Activated naive CD8-positive, alpha-beta T cell treated with anti-CD3 and anti-CD28 coated beads, Interleukin-2, amount 10 ng/mL, durations not matched to agents 7 days and 5 days (primary cell): ENCODE measurements at regions not wholly inside any gene's neighbourhood (a gene's known extent, or its start where the extent isn't known, plus 50 kb on each side); places are given as distances from the start of the nearest gene placed in this dataset.

ENCODE experiments used
- ATAC-seq: fragments of 150-1000 bp; cut with Tn5 transposase; one replicate; pipeline ENCODE4 v1.10.0; 2021; ENCODE audit warnings: low read depth, moderate library complexity
- POLR2A ChIA-PET: fragments of 350-600 bp; sonication (Branson Sonifier 250); formaldehyde crosslinking; loops from one replicate; lab custom pipeline; 2021; ENCODE audit warnings: antibody characterized with exemption; lab: Charles Lee
- DNase-seq: peaks from one replicate; pipeline ENCODE4 v3.0.0; 2021
- H3K27ac Mint-ChIP-seq: one replicate; pipeline ENCODE4 v1.8.0; 2022; ENCODE audit warnings: mild to moderate bottlenecking, mixed read lengths
- H3K27me3 Mint-ChIP-seq: one replicate; pipeline ENCODE4 v1.8.0; 2022; ENCODE audit warnings: mild to moderate bottlenecking, moderate library complexity, mixed read lengths
- H3K36me3 Mint-ChIP-seq: one replicate; pipeline ENCODE4 v1.8.0; 2021; ENCODE audit warnings: mild to moderate bottlenecking, mixed read lengths
- H3K4me1 Mint-ChIP-seq: one replicate; pipeline ENCODE4 v1.8.0; 2021; ENCODE audit warnings: mixed read lengths
- H3K4me3 Mint-ChIP-seq: one replicate; pipeline ENCODE4 v1.8.0; 2022; ENCODE audit warnings: mild to moderate bottlenecking, moderate library complexity, mixed read lengths
- H3K9me3 Mint-ChIP-seq: one replicate; pipeline ENCODE4 v1.8.0; 2021; ENCODE audit warnings: mixed read lengths

DNA sequence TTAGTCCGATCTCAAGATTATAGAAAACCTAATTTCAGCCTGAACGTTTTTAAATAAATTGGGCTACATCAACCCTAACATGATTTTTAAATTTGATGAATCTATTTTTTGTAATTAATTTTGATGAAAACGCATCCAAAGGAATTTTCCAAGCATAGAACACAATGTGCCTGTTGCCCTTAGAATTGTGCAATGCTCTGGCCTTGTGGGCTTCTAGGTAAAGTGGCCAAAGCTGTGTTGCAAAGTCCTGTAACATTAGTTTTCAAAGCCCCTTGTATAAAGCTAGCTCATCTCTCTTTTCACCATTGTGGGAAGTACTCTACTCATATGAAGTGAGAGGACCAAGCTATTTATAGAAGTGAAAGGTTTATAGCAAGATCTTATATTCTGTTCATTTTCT lies 138.4 kb upstream of the PRPS1L1 start:
- H3K4me1 Mint-ChIP-seq = no peaks in the 10 kb centered on the region
- H3K27me3 Mint-ChIP-seq = no peaks in the 10 kb centered on the region
- no peak overlapping the region for H3K27ac Mint-ChIP-seq
- ATAC-seq = no peak
- no peak overlapping the region for H3K4me3 Mint-ChIP-seq
- no peaks in the 10 kb centered on the region for H3K36me3 Mint-ChIP-seq
- H3K9me3 Mint-ChIP-seq = no peaks in the 10 kb centered on the region
- DNase-seq = no peak
- POLR2A ChIA-PET = no interaction called here

DNA sequence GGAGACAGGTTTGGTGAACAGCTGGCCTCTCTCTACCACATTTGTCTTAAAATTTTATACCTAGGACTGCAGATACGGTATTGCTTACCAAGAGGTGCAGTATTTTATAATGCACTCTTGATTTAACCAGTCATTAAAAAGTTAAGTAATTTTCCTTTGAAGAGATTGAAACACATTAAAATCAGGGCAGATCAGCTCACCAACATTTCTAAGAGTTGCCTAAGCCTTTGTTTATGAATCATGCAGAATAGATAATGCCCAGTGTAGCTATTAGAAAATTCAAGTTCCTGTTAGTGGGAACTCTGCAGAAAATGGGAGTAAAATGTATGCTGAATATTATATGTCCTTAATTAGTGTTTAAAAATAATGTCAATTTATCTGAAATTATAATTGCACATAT lies 140.2 kb upstream of the PRPS1L1 start:
- Mint-ChIP-seq H3K27ac (no peak overlapping the region), H3K9me3 (no peaks in the 10 kb centered on the region), H3K27me3 (no peaks in the 10 kb centered on the region), H3K4me3 (no peak overlapping the region), H3K36me3 (no peaks in the 10 kb centered on the region), H3K4me1 (no peaks in the 10 kb centered on the region)
- POLR2A ChIA-PET = no interaction called here
- ATAC-seq (no peak), DNase-seq (no peak)

DNA sequence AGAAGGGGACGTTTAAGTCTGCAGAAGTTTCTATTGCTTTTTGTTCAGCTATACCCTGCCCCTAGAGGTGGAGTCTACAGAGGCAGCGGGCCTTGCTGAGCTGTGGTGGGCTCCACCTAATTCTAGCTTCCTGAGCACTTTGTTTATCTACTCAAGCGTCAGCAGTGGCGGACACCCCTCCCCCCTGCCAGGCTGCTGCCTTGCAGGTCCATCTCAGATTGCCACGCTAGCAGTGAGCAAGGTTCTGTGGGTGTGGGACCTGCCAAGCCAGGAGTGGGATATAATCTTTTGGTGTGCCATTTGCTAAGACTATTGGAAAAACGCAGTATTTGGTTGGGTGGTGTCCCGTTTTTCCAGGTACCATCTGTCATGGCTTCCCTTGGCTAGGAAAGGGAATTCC lies 147.3 kb upstream of the PRPS1L1 start:
- H3K36me3 Mint-ChIP-seq = no peaks in the 10 kb centered on the region
- no peak overlapping the region for H3K27ac Mint-ChIP-seq
- no peak for DNase-seq

DNA sequence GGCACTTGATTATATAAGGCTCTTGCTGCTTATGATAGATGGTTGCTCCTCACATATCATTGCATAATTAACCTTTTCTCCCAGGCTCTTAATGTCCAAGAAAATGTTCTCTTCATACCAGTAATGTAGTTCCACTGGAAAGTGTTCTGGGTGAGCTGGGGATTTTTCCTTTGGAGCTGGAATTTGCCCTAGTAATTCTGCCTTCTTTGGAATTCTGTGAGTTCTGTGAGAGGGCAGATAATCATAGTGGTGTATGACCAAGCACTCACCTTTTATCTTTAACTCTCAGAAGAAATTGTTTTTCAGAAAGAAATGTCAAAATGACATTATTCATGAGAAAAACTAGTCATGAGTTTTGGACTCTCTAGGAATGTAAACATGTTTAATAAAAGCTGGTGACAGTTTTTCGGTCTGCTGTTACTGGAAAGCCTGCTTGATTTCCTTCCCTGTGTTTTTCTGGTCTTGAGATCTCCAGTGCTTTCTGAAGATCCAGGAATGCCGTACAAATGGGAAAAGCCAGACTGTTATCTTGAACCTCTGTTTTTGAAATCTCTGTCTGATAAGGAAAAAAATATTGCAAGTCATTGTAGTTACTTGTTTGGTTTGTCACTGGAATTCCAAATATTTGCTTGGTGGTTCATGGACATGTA lies 148.3 kb upstream of the PRPS1L1 start:
- H3K4me3 Mint-ChIP-seq = no peak overlapping the region
- POLR2A ChIA-PET = no interaction called here
- H3K4me1 Mint-ChIP-seq = peaks cover 2% of the 10 kb centered on the region
- no peaks in the 10 kb centered on the region for H3K9me3 Mint-ChIP-seq
- ATAC-seq = no peak
- no peak for DNase-seq
- peaks cover 1% of the 10 kb centered on the region for H3K27me3 Mint-ChIP-seq
- no peak overlapping the region for H3K27ac Mint-ChIP-seq
- no peaks in the 10 kb centered on the region for H3K36me3 Mint-ChIP-seq

More for the DNA sequence above, 147.3 kb upstream of the PRPS1L1 start:
- Mint-ChIP-seq H3K9me3 (no peaks in the 10 kb centered on the region), H3K4me3 (no peak overlapping the region), H3K4me1 (peaks cover 2% of the 10 kb centered on the region), H3K27me3 (no peaks in the 10 kb centered on the region)
- POLR2A ChIA-PET = no interaction called here
- ATAC-seq = no peak

DNA sequence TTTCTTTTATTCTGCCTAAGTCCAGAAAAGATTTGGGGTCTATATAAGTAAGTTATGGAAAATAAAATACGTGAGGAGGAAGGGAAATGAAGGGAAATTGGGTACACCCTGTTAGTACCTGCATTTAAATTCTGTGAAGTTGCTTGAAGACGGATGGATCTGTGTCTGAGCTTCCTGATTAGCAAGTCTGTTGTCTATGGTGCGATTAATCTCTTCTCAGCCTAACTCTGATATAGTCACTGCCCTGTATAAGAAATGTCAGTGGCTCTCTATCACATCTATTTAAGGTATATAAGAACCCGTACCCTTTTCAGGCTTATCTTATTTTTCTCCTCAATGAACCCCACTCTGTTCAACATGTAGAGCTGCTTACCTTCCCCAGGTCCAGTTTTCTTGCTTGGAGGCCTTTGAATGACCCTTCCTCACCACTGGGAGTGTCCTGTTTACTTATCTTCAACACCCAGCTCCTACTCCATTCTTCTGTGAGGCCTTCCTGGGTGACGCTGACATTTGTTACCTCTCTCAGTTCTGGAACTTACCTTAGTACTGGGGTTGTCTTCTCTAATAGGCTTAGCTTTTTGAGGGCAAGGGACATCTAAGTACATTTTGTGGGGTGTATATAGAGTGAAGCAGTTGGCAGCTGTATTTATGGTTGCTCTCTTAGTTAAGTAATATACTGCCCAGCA lies 149.6 kb upstream of the PRPS1L1 start:
- no peak for DNase-seq
- Mint-ChIP-seq H3K36me3 (no peaks in the 10 kb centered on the region), H3K9me3 (no peaks in the 10 kb centered on the region), H3K27me3 (peaks cover 2% of the 10 kb centered on the region), H3K4me1 (peaks cover 2% of the 10 kb centered on the region), H3K27ac (no peak overlapping the region), H3K4me3 (no peak overlapping the region)
- ATAC-seq = no peak
- POLR2A ChIA-PET = no interaction called here

DNA sequence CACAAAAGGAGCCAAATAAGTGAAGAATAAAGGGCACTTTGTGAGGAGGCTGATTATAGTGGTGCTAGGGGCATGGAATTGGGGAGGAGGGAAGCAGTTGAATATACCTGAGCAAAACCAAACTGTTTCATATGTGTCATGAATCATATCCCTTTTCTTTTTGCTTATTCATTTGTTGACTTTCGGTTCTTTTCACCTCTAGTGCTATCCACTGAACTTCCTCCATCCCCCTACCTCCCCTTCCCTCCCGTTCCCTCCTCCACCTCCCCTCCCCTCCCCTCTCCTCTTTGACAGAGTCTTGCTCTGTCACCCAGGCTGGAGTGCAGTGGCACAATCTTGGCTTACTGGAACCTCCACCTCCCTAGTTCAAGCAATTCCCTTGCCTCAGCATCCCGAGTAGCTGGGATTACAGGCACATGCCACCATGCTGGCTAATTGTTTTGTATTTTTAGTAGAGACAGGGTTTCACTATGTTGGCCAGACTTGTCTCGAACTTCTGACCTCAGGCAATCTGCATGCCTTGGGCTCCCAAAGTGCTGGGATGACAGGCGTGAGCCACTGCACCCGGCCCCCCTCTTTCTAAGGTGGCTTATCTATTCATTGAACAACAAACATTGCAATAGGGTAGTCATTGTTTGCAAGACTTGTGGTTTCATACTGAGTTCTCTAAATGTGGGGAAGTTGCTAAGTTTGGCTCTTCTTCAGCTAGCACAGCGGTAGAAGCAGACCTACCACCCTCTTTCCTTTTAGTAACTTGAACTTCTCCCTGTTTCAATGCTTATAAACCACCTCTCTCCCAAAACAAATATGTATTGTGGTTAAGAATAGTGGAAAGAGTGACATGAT lies 150.4 kb upstream of the PRPS1L1 start:
- H3K9me3 Mint-ChIP-seq = no peaks in the 10 kb centered on the region
- no peaks in the 10 kb centered on the region for H3K36me3 Mint-ChIP-seq
- no peak overlapping the region for H3K4me3 Mint-ChIP-seq
- H3K27ac Mint-ChIP-seq = no peak overlapping the region
- ATAC-seq (no peak), DNase-seq (no peak)
- peaks cover 2% of the 10 kb centered on the region for H3K4me1 Mint-ChIP-seq
- H3K27me3 Mint-ChIP-seq = peaks cover 2% of the 10 kb centered on the region
- POLR2A ChIA-PET = no interaction called here

DNA sequence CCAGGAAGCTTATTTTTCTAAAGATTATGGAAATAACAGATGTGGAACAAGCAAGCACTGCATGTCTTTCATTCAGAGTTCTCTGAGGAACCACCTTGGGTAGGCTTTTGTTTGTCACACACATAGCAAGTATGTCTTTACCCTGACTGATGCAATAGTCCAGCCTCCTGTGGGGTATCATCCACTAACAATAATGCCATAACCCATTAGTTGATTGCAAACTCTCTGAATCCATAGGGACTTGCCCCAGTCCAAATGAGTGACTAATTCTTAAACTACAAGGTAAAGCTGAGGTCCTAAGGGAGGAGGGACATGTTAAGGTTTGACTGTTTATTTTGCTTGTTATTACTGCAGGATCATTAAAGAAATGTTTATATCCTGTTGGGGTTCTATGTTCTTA lies 151.4 kb upstream of the PRPS1L1 start:
- H3K4me1 Mint-ChIP-seq = peaks cover 2% of the 10 kb centered on the region
- H3K27me3 Mint-ChIP-seq = peaks cover 2% of the 10 kb centered on the region
- no peak overlapping the region for H3K27ac Mint-ChIP-seq
- DNase-seq (no peak), ATAC-seq (no peak)
- no peaks in the 10 kb centered on the region for H3K9me3 Mint-ChIP-seq
- POLR2A ChIA-PET = no interaction called here
- H3K36me3 Mint-ChIP-seq = no peaks in the 10 kb centered on the region
- H3K4me3 Mint-ChIP-seq = no peak overlapping the region

DNA sequence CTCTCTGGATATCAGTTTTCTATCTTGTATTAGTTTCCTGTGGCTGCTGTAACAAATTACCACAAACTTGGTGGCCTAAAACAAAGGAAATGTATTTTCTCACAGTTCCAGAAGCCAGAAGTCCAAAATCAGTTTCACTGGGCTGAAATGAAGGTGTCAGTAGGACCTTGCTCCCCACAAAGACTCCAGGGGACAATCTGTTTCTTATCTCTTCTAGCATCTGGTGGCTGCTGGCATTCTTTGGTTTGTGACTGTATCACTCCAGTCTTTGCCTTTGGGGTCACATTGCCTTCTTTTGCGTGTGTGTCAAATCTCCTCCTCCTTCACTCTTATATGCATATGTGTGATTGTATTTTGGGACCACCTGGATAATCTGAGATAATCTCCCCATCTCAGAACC lies 153.0 kb upstream of the PRPS1L1 start:
- no peak for DNase-seq
- no peaks in the 10 kb centered on the region for H3K36me3 Mint-ChIP-seq
- peaks cover 2% of the 10 kb centered on the region for H3K4me1 Mint-ChIP-seq
- H3K9me3 Mint-ChIP-seq = no peaks in the 10 kb centered on the region
- no peak overlapping the region for H3K27ac Mint-ChIP-seq
- ATAC-seq = no peak
- H3K27me3 Mint-ChIP-seq = peaks cover 2% of the 10 kb centered on the region
- POLR2A ChIA-PET = no interaction called here
- H3K4me3 Mint-ChIP-seq = no peak overlapping the region

DNA sequence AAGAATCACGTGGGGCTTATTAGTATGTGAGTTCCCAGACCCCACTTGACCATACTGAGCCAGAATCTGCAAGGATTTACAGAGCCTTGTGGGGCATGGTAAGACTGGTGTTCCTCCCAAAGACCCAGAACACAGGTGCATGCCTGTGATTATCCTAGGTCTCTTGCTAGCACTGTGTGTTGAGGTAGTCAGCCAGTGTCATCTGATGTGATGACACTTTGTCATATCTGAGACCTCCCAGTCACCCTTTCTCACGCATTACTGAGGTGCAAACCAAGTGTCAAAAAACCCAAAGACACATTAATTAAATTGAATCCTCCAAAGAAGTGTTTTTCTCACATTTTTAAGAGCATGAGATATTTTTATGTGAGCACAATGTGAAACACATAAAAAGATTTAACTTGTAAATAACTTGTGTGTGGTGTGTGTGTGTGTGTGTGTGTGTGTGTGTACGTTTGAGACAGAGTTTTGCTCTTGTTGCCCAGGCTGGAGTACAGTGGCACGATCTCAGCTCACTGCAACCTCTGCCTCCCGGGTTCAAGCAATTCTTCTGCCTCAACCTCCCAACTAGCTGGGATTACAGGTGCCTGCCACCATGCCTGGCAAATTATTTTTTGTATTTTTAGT lies 162.0 kb upstream of the PRPS1L1 start:
- Mint-ChIP-seq H3K27ac (no peak overlapping the region), H3K9me3 (peaks cover 2% of the 10 kb centered on the region), H3K27me3 (peaks cover 2% of the 10 kb centered on the region), H3K4me1 (no peaks in the 10 kb centered on the region), H3K4me3 (no peak overlapping the region), H3K36me3 (no peaks in the 10 kb centered on the region)
- DNase-seq (no peak), ATAC-seq (no peak)
- POLR2A ChIA-PET = no interaction called here

DNA sequence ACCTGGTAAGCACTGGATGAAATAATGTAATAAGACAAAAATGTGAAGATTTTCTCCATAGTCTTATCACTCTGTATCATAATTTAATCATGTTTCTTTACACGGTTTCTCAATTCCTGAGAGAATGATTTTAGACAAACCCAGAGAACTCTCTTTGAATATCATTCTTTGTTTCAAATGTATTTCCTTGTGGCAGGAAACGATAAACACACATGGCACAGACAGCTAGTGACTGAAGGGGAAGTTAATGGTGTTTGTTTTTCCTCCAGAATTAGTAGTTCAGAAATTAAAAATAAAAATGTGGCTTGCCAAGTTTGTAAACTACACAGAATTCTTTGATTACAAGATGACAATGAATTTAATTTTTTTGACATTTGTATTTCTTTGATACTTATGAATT lies 163.7 kb upstream of the PRPS1L1 start:
- Mint-ChIP-seq H3K4me3 (no peak overlapping the region), H3K27ac (no peak overlapping the region), H3K36me3 (no peaks in the 10 kb centered on the region), H3K9me3 (peaks cover 2% of the 10 kb centered on the region), H3K27me3 (no peaks in the 10 kb centered on the region), H3K4me1 (no peaks in the 10 kb centered on the region)
- ATAC-seq = no peak
- no peak for DNase-seq
- POLR2A ChIA-PET = no interaction called here

DNA sequence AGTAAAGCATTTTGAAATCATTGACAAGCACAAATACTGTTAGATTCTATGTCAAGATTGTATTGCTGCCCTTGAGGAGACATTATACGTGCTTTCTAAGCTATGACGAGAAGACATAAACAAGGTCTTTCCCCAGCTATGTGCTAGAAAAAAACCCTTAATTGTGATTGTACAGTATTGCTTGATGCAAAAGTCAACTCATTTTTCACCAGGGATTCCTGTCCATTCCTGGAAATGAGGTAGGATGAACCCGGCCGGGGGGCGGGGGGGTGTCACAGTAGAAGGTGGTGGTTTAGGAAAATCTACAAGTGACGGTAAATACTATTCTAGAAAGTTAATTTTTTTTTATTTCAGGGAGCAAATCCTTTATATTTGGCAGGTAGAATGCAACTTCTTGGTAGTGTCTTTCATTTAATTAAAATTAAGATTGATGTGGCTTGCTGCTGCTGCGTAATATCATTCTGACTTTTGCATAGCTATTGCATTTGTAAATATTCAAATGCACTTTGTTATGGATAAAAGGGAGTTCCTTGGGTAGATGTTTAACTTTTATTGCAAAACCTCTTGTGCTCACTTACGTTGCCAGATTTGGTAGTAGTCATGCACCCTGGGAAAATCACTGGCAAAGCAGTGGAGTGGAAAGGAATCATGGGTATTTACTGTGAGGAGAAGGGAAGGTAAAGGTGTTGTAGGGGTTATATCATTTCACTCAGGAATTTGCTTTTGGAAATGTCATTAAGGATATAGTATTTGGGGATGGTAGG lies 164.4 kb upstream of the PRPS1L1 start:
- Mint-ChIP-seq H3K9me3 (peaks cover 2% of the 10 kb centered on the region), H3K27me3 (no peaks in the 10 kb centered on the region), H3K4me1 (no peaks in the 10 kb centered on the region), H3K36me3 (no peaks in the 10 kb centered on the region), H3K4me3 (no peak overlapping the region), H3K27ac (no peak overlapping the region)
- no peak for ATAC-seq
- POLR2A ChIA-PET = no interaction called here
- no peak for DNase-seq

DNA sequence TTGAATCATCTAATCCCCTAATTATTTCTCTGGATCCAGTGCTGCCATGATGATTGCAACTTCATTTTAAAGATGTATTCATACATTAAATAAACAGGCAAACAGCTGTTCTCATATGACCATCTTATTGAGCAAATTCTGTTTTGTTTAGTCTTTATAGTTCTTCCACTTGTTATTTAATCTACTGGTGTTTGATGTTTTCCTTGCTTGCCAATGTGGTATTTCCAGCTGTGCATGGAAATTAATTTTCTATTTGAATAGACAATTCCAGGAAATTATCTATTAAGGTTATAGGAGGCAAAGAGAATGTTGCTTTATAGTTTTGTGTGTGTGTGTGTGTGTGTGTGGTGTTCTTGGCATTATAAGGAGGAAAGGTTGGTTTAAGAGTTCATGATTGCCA lies 167.0 kb upstream of the PRPS1L1 start:
- H3K27ac Mint-ChIP-seq = no peak overlapping the region
- POLR2A ChIA-PET = no interaction called here
- no peak for ATAC-seq
- no peaks in the 10 kb centered on the region for H3K36me3 Mint-ChIP-seq
- H3K27me3 Mint-ChIP-seq = no peaks in the 10 kb centered on the region
- H3K9me3 Mint-ChIP-seq = no peaks in the 10 kb centered on the region
- no peaks in the 10 kb centered on the region for H3K4me1 Mint-ChIP-seq
- DNase-seq = no peak
- no peak overlapping the region for H3K4me3 Mint-ChIP-seq

DNA sequence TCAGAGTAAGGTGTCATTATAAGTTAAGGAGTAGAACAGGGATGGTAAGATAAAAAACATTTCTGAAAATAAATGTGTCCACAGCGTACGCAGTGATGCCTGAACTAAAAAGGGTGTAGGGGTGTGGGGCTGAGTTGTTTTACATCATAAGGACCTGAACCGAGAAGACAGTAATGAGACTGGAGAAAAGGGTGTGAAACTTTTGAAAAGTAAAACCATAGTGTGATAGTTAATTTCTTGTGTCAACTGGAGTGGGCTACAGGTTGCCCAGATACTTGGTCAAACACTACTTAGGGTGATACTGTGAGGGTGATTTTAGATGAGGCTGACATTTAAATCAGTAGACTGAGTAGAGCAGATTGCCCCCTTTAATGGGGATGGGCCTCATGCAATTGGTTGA lies 169.0 kb upstream of the PRPS1L1 start:
- ATAC-seq (no peak), DNase-seq (no peak)
- H3K4me3 Mint-ChIP-seq = no peak overlapping the region
- no peaks in the 10 kb centered on the region for H3K9me3 Mint-ChIP-seq
- POLR2A ChIA-PET = no interaction called here
- no peak overlapping the region for H3K27ac Mint-ChIP-seq
- peaks cover 1% of the 10 kb centered on the region for H3K36me3 Mint-ChIP-seq
- H3K27me3 Mint-ChIP-seq = no peaks in the 10 kb centered on the region
- no peaks in the 10 kb centered on the region for H3K4me1 Mint-ChIP-seq
